Osteoblast (primary cell): ENCODE measurements at regions not wholly inside any gene's neighbourhood (a gene's known extent, or its start where the extent isn't known, plus 50 kb on each side); places are given as distances from the start of the nearest gene placed in this dataset.

Source experiments
- DNase-seq: peaks from one replicate; pipeline ENCODE4 v3.0.0; 2011; ENCODE audit warnings: low spot score, mixed read lengths; ENCODE audit not compliant: insufficient read length; ENCODE audit errors: missing footprints
- H2AFZ ChIP-seq: 2 replicates; pipeline ENCODE4 v1.6.0; 2011; ENCODE audit warnings: mild to moderate bottlenecking, low read length
- H3K27ac ChIP-seq: 2 replicates; pipeline ENCODE4 v1.5.1; 2011; ENCODE audit warnings: mild to moderate bottlenecking, low read depth, low read length, moderate library complexity
- H3K27me3 ChIP-seq: 2 replicates; pipeline ENCODE4 v1.6.0; 2012; ENCODE audit warnings: mild to moderate bottlenecking, control low read depth, inconsistent platforms, low read length, moderate library complexity; ENCODE audit not compliant: insufficient read depth
- H3K36me3 ChIP-seq: 2 replicates; pipeline ENCODE4 v1.5.1; 2011; ENCODE audit warnings: mild to moderate bottlenecking, low read length, control low read depth, moderate library complexity; ENCODE audit not compliant: insufficient read depth
- H3K4me1 ChIP-seq: 2 replicates; pipeline ENCODE4 v1.5.1; 2011; ENCODE audit warnings: mild to moderate bottlenecking, low read length, control low read depth, moderate library complexity; ENCODE audit not compliant: insufficient read depth
- H3K4me2 ChIP-seq: 2 replicates; pipeline ENCODE4 v1.6.0; 2011; ENCODE audit warnings: mild to moderate bottlenecking, low read length; ENCODE audit not compliant: insufficient read depth
- H3K4me3 ChIP-seq: fragments of 200-600 bp; sonication (generic); 3 replicates; pipeline ENCODE4 v1.5.1; 2012; ENCODE audit warnings: mild to moderate bottlenecking, low read length, inconsistent platforms; ENCODE audit not compliant: insufficient read depth
- H3K79me2 ChIP-seq: 2 replicates; pipeline ENCODE4 v1.6.0; 2012; ENCODE audit warnings: mild to moderate bottlenecking, low read length, control low read depth, inconsistent platforms; ENCODE audit not compliant: insufficient read depth
- H3K9me3 ChIP-seq: 2 replicates; pipeline ENCODE4 v1.5.1; 2011; ENCODE audit warnings: low read depth, low read length, control low read depth
- H4K20me1 ChIP-seq: 2 replicates; pipeline ENCODE4 v1.6.0; 2012; ENCODE audit warnings: mild to moderate bottlenecking, low read length, control low read depth; ENCODE audit not compliant: insufficient read depth
- TF ChIP-seq, protein P1 (sequence below): IDR thresholded peaks from 2 replicates; pipeline ENCODE4 v1.5.1; 2011; ENCODE audit warnings: mild to moderate bottlenecking, low read depth, low read length, moderate library complexity; ENCODE audit errors: extremely low read depth

GRCh38 chr2:51758081-51758480, 726.1 kb upstream of the NRXN1 start:
- Histone ChIP-seq H3K79me2 (no peaks in the 10 kb centered on the region), H3K4me2 (no peak overlapping the region), H2AFZ (no peak overlapping the region), H3K9me3 (no peaks in the 10 kb centered on the region), H3K4me3 (no peak overlapping the region), H3K27me3 (no peaks in the 10 kb centered on the region), H3K27ac (no peak overlapping the region), H4K20me1 (no peaks in the 10 kb centered on the region), H3K4me1 (no peaks in the 10 kb centered on the region), H3K36me3 (no peaks in the 10 kb centered on the region)
- TF ChIP-seq, protein P1, sequence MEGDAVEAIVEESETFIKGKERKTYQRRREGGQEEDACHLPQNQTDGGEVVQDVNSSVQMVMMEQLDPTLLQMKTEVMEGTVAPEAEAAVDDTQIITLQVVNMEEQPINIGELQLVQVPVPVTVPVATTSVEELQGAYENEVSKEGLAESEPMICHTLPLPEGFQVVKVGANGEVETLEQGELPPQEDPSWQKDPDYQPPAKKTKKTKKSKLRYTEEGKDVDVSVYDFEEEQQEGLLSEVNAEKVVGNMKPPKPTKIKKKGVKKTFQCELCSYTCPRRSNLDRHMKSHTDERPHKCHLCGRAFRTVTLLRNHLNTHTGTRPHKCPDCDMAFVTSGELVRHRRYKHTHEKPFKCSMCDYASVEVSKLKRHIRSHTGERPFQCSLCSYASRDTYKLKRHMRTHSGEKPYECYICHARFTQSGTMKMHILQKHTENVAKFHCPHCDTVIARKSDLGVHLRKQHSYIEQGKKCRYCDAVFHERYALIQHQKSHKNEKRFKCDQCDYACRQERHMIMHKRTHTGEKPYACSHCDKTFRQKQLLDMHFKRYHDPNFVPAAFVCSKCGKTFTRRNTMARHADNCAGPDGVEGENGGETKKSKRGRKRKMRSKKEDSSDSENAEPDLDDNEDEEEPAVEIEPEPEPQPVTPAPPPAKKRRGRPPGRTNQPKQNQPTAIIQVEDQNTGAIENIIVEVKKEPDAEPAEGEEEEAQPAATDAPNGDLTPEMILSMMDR, result no peak
- no peak for DNase-seq

DNA sequence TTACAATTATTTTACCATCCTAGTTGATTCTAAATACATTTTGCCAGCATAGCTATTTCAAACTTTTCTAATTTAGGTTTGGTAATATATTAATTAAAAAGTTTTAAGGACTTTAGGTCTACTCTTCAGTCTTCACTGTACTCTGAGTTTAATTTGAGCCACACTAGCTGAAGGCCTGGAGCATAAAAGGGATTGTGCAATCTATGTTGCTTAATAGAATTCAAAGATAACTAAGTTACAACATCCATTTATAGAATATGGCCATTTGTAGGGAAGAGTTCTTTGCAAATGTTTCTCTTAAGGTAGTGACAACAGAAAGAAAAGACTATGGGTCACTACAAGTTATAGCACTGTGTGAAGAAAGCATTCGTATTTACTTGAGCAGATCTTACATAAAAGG, 702.2 kb upstream of the NRXN1 start:
- Histone ChIP-seq H3K4me3 (no peak overlapping the region), H3K79me2 (no peaks in the 10 kb centered on the region), H2AFZ (no peak overlapping the region), H3K4me2 (no peak overlapping the region), H4K20me1 (no peaks in the 10 kb centered on the region), H3K9me3 (no peaks in the 10 kb centered on the region), H3K27me3 (no peaks in the 10 kb centered on the region), H3K27ac (no peak overlapping the region), H3K36me3 (no peaks in the 10 kb centered on the region), H3K4me1 (no peaks in the 10 kb centered on the region)
- TF ChIP-seq, protein P1, result no peak
- peak; percentile 41 for DNase-seq

DNA sequence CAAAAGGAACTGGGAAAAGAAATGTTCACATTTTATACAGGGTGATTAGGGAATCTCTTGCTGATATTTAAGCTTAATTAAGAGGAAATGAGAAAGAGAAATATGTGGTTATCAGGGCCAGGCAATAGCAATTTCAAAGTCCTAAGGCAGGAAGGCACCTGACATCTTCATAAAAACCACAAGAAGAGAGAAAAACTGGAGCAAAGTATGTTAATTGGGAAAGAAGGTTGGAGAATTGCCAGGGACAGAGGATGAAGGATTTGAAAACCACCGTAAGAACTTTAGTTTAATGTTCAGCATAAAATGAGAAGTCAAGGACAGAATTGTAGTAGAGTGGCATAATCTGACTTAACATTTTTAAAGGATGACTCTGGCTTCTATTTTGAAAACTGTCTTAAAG, 691.8 kb upstream of the NRXN1 start:
- H3K4me1 ChIP-seq, result no peaks in the 10 kb centered on the region
- no peaks in the 10 kb centered on the region for H3K79me2 ChIP-seq
- H2AFZ ChIP-seq, result peak overlapping the region; percentile 22
- H3K27me3 ChIP-seq, result no peaks in the 10 kb centered on the region
- H3K4me3 ChIP-seq, result no peak overlapping the region
- TF ChIP-seq, protein P1, result no peak
- no peak overlapping the region for H3K27ac ChIP-seq
- no peaks in the 10 kb centered on the region for H3K36me3 ChIP-seq
- DNase-seq, result no peak
- no peaks in the 10 kb centered on the region for H4K20me1 ChIP-seq
- H3K9me3 ChIP-seq, result no peaks in the 10 kb centered on the region
- H3K4me2 ChIP-seq, result no peak overlapping the region

GRCh38 chr2:51722311-51722710, 690.4 kb upstream of the NRXN1 start:
- Histone ChIP-seq H3K4me2 (no peak overlapping the region), H3K36me3 (no peaks in the 10 kb centered on the region)

More at GRCh38 chr2:51722311-51722710, 690.4 kb upstream of the NRXN1 start:
- H3K9me3 ChIP-seq, result no peaks in the 10 kb centered on the region
- H3K27me3 ChIP-seq, result no peaks in the 10 kb centered on the region
- no peak overlapping the region for H2AFZ ChIP-seq
- H3K4me1 ChIP-seq, result no peaks in the 10 kb centered on the region
- TF ChIP-seq, protein P1, result no peak
- no peak overlapping the region for H3K4me3 ChIP-seq
- no peaks in the 10 kb centered on the region for H3K79me2 ChIP-seq
- no peak overlapping the region for H3K27ac ChIP-seq
- DNase-seq, result no peak
- no peaks in the 10 kb centered on the region for H4K20me1 ChIP-seq
